ENCODE measurements at regions not wholly inside any gene's neighbourhood (a gene's known extent, or its start where the extent isn't known, plus 50 kb on each side); places are given as distances from the start of the nearest gene placed in this dataset.

GRCh38 chr11:127627204-127627603, 626.6 kb upstream of the KIRREL3 start:
- H2AFZ ChIP-seq (ENCODE audit: low read depth, low read length): no peak overlapping the region
- H3K9ac ChIP-seq (ENCODE audit: low read length): no peak overlapping the region
- no peak for TF ChIP-seq EZH2phosphoT487 (IDR thresholded peaks at IDR 0.05; ENCODE audit: low read depth)
- TF ChIP-seq, protein P1, sequence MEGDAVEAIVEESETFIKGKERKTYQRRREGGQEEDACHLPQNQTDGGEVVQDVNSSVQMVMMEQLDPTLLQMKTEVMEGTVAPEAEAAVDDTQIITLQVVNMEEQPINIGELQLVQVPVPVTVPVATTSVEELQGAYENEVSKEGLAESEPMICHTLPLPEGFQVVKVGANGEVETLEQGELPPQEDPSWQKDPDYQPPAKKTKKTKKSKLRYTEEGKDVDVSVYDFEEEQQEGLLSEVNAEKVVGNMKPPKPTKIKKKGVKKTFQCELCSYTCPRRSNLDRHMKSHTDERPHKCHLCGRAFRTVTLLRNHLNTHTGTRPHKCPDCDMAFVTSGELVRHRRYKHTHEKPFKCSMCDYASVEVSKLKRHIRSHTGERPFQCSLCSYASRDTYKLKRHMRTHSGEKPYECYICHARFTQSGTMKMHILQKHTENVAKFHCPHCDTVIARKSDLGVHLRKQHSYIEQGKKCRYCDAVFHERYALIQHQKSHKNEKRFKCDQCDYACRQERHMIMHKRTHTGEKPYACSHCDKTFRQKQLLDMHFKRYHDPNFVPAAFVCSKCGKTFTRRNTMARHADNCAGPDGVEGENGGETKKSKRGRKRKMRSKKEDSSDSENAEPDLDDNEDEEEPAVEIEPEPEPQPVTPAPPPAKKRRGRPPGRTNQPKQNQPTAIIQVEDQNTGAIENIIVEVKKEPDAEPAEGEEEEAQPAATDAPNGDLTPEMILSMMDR (IDR thresholded peaks at IDR 0.05; ENCODE audit: low read depth, low read length): no peak
- H3K9me3 ChIP-seq (ENCODE audit: insufficient read depth, low read length): no peaks in the 10 kb centered on the region
- no peaks in the 10 kb centered on the region for H3K36me3 ChIP-seq (replicated peaks; ENCODE audit: low read depth, low read length)
- no peaks in the 10 kb centered on the region for H3K4me1 ChIP-seq (ENCODE audit: low read length)
- H3K4me2 ChIP-seq (ENCODE audit: low read length): no peak overlapping the region
- H3K4me3 ChIP-seq (ENCODE audit: low read length): no peak overlapping the region
- H3K79me2 ChIP-seq (ENCODE audit: low read length): no peaks in the 10 kb centered on the region
- no peak overlapping the region for H3K27ac ChIP-seq (ENCODE audit: low read length)
- no peaks in the 10 kb centered on the region for H4K20me1 ChIP-seq (ENCODE audit: insufficient read depth, low read length)
- no peaks in the 10 kb centered on the region for H3K27me3 ChIP-seq (ENCODE audit: low read depth, low read length)

GRCh38 chr11:127625402-127625801, 624.8 kb upstream of the KIRREL3 start:
- Histone ChIP-seq H3K4me2 (ENCODE audit: low read length) (no peak overlapping the region), H3K4me3 (ENCODE audit: low read length) (no peak overlapping the region), H3K27ac (ENCODE audit: low read length) (no peak overlapping the region), H2AFZ (ENCODE audit: low read depth, low read length) (no peak overlapping the region), H3K27me3 (ENCODE audit: low read depth, low read length) (no peaks in the 10 kb centered on the region), H3K9ac (ENCODE audit: low read length) (no peak overlapping the region), H3K4me1 (ENCODE audit: low read length) (no peaks in the 10 kb centered on the region), H3K36me3 (replicated peaks; ENCODE audit: low read depth, low read length) (no peaks in the 10 kb centered on the region), H4K20me1 (ENCODE audit: insufficient read depth, low read length) (no peaks in the 10 kb centered on the region), H3K9me3 (ENCODE audit: insufficient read depth, low read length) (no peaks in the 10 kb centered on the region), H3K79me2 (ENCODE audit: low read length) (no peaks in the 10 kb centered on the region)
- TF ChIP-seq, protein P1 (IDR thresholded peaks at IDR 0.05; ENCODE audit: low read depth, low read length): no peak

DNA sequence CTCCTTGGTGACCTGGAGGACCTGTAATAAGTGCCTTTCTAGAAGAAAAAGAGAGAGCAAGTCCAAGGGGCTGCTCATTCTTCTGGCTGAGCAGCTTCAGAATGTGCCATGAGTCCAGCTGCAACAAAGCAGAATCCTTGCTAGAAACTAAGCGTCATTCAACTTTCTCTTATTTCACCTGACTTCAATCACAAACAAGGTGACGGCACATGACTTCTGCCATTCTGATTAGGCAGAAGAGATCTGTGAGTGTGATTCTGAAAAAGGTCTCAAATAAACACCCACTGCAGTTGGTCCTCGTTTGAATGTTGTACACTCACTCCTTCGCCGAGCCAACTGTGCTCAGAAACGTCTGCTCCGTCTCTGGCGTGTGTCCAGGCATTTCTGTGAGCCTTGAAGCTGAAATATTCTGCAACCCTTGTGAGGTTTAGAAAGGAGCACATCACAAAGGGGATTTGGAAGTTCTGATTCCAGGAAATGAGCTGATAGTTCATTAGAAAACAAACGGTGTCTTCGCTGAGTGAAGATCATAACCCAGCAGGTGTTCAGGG, 623.8 kb upstream of the KIRREL3 start:
- Histone ChIP-seq H3K27ac (ENCODE audit: low read length) (no peak overlapping the region), H3K27me3 (ENCODE audit: low read depth, low read length) (no peaks in the 10 kb centered on the region), H3K9ac (ENCODE audit: low read length) (no peak overlapping the region), H3K36me3 (replicated peaks; ENCODE audit: low read depth, low read length) (no peaks in the 10 kb centered on the region), H3K4me3 (ENCODE audit: low read length) (no peak overlapping the region), H3K4me2 (ENCODE audit: low read length) (no peak overlapping the region), H2AFZ (ENCODE audit: low read depth, low read length) (no peak overlapping the region), H3K79me2 (ENCODE audit: low read length) (no peaks in the 10 kb centered on the region), H3K4me1 (ENCODE audit: low read length) (no peaks in the 10 kb centered on the region), H4K20me1 (ENCODE audit: insufficient read depth, low read length) (no peaks in the 10 kb centered on the region), H3K9me3 (ENCODE audit: insufficient read depth, low read length) (no peaks in the 10 kb centered on the region)
- TF ChIP-seq EZH2phosphoT487 (IDR thresholded peaks at IDR 0.05; ENCODE audit: low read depth): no peak
- TF ChIP-seq, protein P1 (IDR thresholded peaks at IDR 0.05; ENCODE audit: low read depth, low read length): no peak

- no peaks in the 10 kb centered on the region for H3K27me3 ChIP-seq (ENCODE audit: low read depth, low read length)
- no peak overlapping the region for H3K4me2 ChIP-seq (ENCODE audit: low read length)
- H3K4me1 ChIP-seq (ENCODE audit: low read length): no peaks in the 10 kb centered on the region
- no peak for TF ChIP-seq EZH2phosphoT487 (IDR thresholded peaks at IDR 0.05; ENCODE audit: low read depth)
- TF ChIP-seq, protein P1 (IDR thresholded peaks at IDR 0.05; ENCODE audit: low read depth, low read length): no peak
- H3K27ac ChIP-seq (ENCODE audit: low read length): no peak overlapping the region
- H4K20me1 ChIP-seq (ENCODE audit: insufficient read depth, low read length): no peaks in the 10 kb centered on the region
- no peaks in the 10 kb centered on the region for H3K79me2 ChIP-seq (ENCODE audit: low read length)
- H3K36me3 ChIP-seq (replicated peaks; ENCODE audit: low read depth, low read length): no peaks in the 10 kb centered on the region
- no peaks in the 10 kb centered on the region for H3K9me3 ChIP-seq (ENCODE audit: insufficient read depth, low read length)
- H3K4me3 ChIP-seq (ENCODE audit: low read length): no peak overlapping the region
- no peak overlapping the region for H3K9ac ChIP-seq (ENCODE audit: low read length)
- no peak overlapping the region for H2AFZ ChIP-seq (ENCODE audit: low read depth, low read length)
Measured at GRCh38 chr11:127622686-127623085, 622.1 kb upstream of the KIRREL3 start.

Measured in OCI-LY3 (cell line).